ENCODE measurements at regions not wholly inside any gene's neighbourhood (a gene's known extent, or its start where the extent isn't known, plus 50 kb on each side); places are given as distances from the start of the nearest gene placed in this dataset.

GRCh38 chr6:103699769-103700168 is 1160.0 kb downstream of the HACE1 start:
- Histone ChIP-seq H3K36me3 (no peaks in the 10 kb centered on the region), H3K4me1 (no peaks in the 10 kb centered on the region), H3K27ac (no peak overlapping the region), H3K4me3 (no peak overlapping the region), H3K9me3 (no peaks in the 10 kb centered on the region), H3K27me3 (no peaks in the 10 kb centered on the region)
- TF ChIP-seq POLR2AphosphoS5 (IDR thresholded peaks at IDR 0.05) (no peak), POLR2A (IDR thresholded peaks at IDR 0.05) (no peak), CTCF (IDR thresholded peaks at IDR 0.05) (no peak), EP300 (IDR thresholded peaks at IDR 0.05) (no peak)
- no peak for DNase-seq
- 23 to 41% (median 29%) methylated on average over 1 of the region's 1 CpG for WGBS, 5 donors
- intact Hi-C loops (cut with DNase I; ENCODE audit: low total_unique reads), result no loop called here

GRCh38 chr6:103687430-103687829 is 1172.3 kb downstream of the HACE1 start:
- Histone ChIP-seq H3K4me3 (no peak overlapping the region), H3K27me3 (no peaks in the 10 kb centered on the region), H3K27ac (no peak overlapping the region), H3K4me1 (no peaks in the 10 kb centered on the region), H3K9me3 (no peaks in the 10 kb centered on the region), H3K36me3 (no peaks in the 10 kb centered on the region)
- TF ChIP-seq EP300 (IDR thresholded peaks at IDR 0.05), result no peak
- no peak for TF ChIP-seq POLR2A (IDR thresholded peaks at IDR 0.05)
- TF ChIP-seq CTCF (IDR thresholded peaks at IDR 0.05), result no peak
- DNase-seq, result no peak
- intact Hi-C loops (cut with DNase I; ENCODE audit: low total_unique reads), result no loop called here
- 47 to 70% (median 60%) methylated on average over 2 of the region's 2 CpGs for WGBS, 5 donors

GRCh38 chr6:103680116-103680515 is 1179.6 kb downstream of the HACE1 start:
- H3K4me3 ChIP-seq, result no peak overlapping the region
- H3K36me3 ChIP-seq, result no peaks in the 10 kb centered on the region
- H3K27me3 ChIP-seq, result no peaks in the 10 kb centered on the region
- TF ChIP-seq POLR2A (IDR thresholded peaks at IDR 0.05), result no peak
- TF ChIP-seq EP300 (IDR thresholded peaks at IDR 0.05), result no peak
- TF ChIP-seq POLR2AphosphoS5 (IDR thresholded peaks at IDR 0.05), result no peak
- TF ChIP-seq CTCF (IDR thresholded peaks at IDR 0.05), result no peak
- H3K4me1 ChIP-seq, result no peaks in the 10 kb centered on the region
- intact Hi-C loops (cut with DNase I; ENCODE audit: low total_unique reads), result no loop called here
- DNase-seq, result no peak
- no peak overlapping the region for H3K27ac ChIP-seq
- 71 to 97% (median 78%) methylated on average over 1 of the region's 1 CpG for WGBS, 5 donors
- peaks cover 0 to 6% (median 3%) of the 10 kb centered on the region in 4 donors for H3K9me3 ChIP-seq

GRCh38 chr6:103677290-103677689 is 1182.4 kb downstream of the HACE1 start:
- no peaks in the 10 kb centered on the region for H3K27me3 ChIP-seq
- no peak overlapping the region for H3K27ac ChIP-seq
- H3K4me1 ChIP-seq, result no peaks in the 10 kb centered on the region
- no peak for DNase-seq
- peaks cover 0 to 6% (median 3%) of the 10 kb centered on the region in 4 donors for H3K9me3 ChIP-seq
- no peak overlapping the region for H3K4me3 ChIP-seq
- TF ChIP-seq POLR2AphosphoS5 (IDR thresholded peaks at IDR 0.05) (no peak), CTCF (IDR thresholded peaks at IDR 0.05) (no peak), POLR2A (IDR thresholded peaks at IDR 0.05) (no peak), EP300 (IDR thresholded peaks at IDR 0.05) (no peak)
- H3K36me3 ChIP-seq, result no peaks in the 10 kb centered on the region
- intact Hi-C loops (cut with DNase I; ENCODE audit: low total_unique reads), result no loop called here
- 81 to 100% (median 85%) methylated on average over 2 to 12 of the region's 12 CpGs for WGBS, 5 donors
